Ovary (tissue), 7 donors: ENCODE measurements at regions not wholly inside any gene's neighbourhood (a gene's known extent, or its start where the extent isn't known, plus 50 kb on each side); places are given as distances from the start of the nearest gene placed in this dataset. TPM values are rescaled to one million over a fixed set of nuclear protein-coding genes. Genes with fewer than 3 reads are reported as not detected.

Experiments
- DNase-seq, 5 donors: peaks; one replicate each; pipeline ENCODE4 v3.0.0-alpha.2; 2019 to 2020
- H3K27ac ChIP-seq, 2 donors: fragments of 200-600 bp; one replicate each; pipeline versions ENCODE4 v1.5.1 to v1.8.0; 2019 to 2022
- H3K27me3 ChIP-seq: fragments of 200-600 bp; one replicate; pipeline ENCODE4 v1.8.0; 2022
- H3K36me3 ChIP-seq: fragments of 200-600 bp; sonication (generic); one replicate; pipeline ENCODE4 v1.5.1; 2019
- H3K4me1 ChIP-seq: one replicate; pipeline ENCODE4 v1.8.1; 2013; ENCODE audit warnings: mild to moderate bottlenecking, moderate library complexity; ENCODE audit not compliant: insufficient read depth
- H3K4me3 ChIP-seq: fragments of 200-600 bp; sonication (generic); one replicate; pipeline ENCODE4 v1.5.1; 2017
- H3K9me3 ChIP-seq, 2 donors: fragments of 200-600 bp in 1 of 2; sonication (generic) in 1 of 2; one replicate each; pipeline versions ENCODE4 v1.5.1 to v1.8.1; 2013 to 2019; ENCODE audit warnings: mild to moderate bottlenecking in 1 of 2, moderate library complexity in 1 of 2
- EP300 ChIP-seq: sonication (generic); formaldehyde crosslinking; IDR thresholded peaks from one replicate; pipeline ENCODE4 v1.6.1; 2017; ENCODE audit warnings: antibody characterized with exemption
- POLR2A ChIP-seq: fragments of 450-650 bp; IDR thresholded peaks from one replicate; pipeline ENCODE4 v1.6.1; 2017; ENCODE audit warnings: antibody characterized with exemption, mild to moderate bottlenecking, moderate library complexity
- WGBS, 3 donors: extraction: QIAGEN DNeasy Blood & Tissue Kit in 1 of 3; methylation state at CpG; one replicate each; pipeline versions ENCODE4 v1.1.5 to v1.1.7; 2013 to 2017; 5-methylcytosine and 5-hydroxymethylcytosine counted together
- intact Hi-C, 4 donors: fragments of 100-400 bp; cut with DNase I; formaldehyde crosslinking; loops; one replicate each; pipeline versions ENCODE4 v1.11.0 to v1.15.1; 2022 to 2023
- small RNA-seq: library from RNA; depleted of rRNA; stranded (forward); fragments of <200 nt; gene quantifications from one replicate; pipeline ENCODE3, GENCODE V24; 2016
- TF ChIP-seq, protein P1 (sequence below), 3 donors: fragments of 450-650 bp in 2 of 3; fragments of 200-600 bp in 1 of 3; IDR thresholded peaks; one replicate each; pipeline versions ENCODE4 v1.5.1 to v1.8.0; 2016 to 2022; ENCODE audit warnings: antibody characterized with exemption in 3 of 3, mild to moderate bottlenecking in 1 of 3
- donor health status: DM: no; HTN: no; CAD: no; lungs with moderate emphysema.
- donor health status: DM: no; HTN: no; CAD: no.
- donor health status: Bipolar disorder and iron deficiency.
- donor health status: DM: no; HTN: no; CAD: no.
- donor health status: DM: yes; HTN: yes; CAD: no.

DNA sequence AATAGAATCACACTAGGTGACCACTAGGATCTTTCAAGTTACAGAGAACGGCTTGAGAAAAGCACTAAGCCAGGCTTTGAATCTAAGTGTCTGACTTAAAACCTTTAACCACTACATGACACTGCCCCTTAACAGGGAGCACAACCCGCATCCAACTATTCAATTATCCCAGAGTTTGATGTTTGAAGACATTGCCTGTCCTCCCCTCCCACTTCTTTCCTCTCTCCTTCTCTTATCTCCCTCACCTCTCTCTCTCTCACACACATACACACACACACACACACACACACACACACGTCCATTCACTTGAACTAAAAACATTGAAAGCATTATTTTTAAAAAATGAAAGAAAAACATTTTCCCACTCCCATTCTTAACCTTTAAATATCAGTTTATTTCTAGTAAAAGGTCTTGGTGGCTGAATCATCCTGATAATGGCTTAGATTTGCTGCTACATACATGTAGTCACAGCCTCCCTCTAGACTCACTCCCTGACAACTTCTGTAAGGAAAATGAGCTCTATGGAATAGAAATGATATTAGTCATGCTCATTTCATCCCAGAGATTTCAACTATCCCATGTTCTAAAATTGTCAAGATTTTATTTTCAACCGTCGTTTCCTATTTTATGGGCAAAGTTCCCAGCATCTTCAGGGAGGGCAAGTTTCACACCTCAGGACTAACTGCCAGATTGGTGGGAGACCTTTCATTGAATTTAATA is 53.5 kb upstream of the RAP1B start:
- H3K36me3 ChIP-seq, result no peaks in the 10 kb centered on the region
- intact Hi-C loops, result no loop called here
- no peaks in the 10 kb centered on the region for H3K27me3 ChIP-seq
- no peaks in the 10 kb centered on the region for H3K4me1 ChIP-seq
- no peak overlapping the region for H3K27ac ChIP-seq
- H3K4me3 ChIP-seq, result no peak overlapping the region
- WGBS, 3 donors, result 11 to 13% (median 13%) methylated on average over 5 of the region's 5 CpGs
- no peak for DNase-seq
- no peaks in the 10 kb centered on the region for H3K9me3 ChIP-seq
- TF ChIP-seq EP300 (no peak), POLR2A (no peak)
- TF ChIP-seq, protein P1, sequence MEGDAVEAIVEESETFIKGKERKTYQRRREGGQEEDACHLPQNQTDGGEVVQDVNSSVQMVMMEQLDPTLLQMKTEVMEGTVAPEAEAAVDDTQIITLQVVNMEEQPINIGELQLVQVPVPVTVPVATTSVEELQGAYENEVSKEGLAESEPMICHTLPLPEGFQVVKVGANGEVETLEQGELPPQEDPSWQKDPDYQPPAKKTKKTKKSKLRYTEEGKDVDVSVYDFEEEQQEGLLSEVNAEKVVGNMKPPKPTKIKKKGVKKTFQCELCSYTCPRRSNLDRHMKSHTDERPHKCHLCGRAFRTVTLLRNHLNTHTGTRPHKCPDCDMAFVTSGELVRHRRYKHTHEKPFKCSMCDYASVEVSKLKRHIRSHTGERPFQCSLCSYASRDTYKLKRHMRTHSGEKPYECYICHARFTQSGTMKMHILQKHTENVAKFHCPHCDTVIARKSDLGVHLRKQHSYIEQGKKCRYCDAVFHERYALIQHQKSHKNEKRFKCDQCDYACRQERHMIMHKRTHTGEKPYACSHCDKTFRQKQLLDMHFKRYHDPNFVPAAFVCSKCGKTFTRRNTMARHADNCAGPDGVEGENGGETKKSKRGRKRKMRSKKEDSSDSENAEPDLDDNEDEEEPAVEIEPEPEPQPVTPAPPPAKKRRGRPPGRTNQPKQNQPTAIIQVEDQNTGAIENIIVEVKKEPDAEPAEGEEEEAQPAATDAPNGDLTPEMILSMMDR (IDR thresholded peaks at IDR 0.05), result no peak

DNA sequence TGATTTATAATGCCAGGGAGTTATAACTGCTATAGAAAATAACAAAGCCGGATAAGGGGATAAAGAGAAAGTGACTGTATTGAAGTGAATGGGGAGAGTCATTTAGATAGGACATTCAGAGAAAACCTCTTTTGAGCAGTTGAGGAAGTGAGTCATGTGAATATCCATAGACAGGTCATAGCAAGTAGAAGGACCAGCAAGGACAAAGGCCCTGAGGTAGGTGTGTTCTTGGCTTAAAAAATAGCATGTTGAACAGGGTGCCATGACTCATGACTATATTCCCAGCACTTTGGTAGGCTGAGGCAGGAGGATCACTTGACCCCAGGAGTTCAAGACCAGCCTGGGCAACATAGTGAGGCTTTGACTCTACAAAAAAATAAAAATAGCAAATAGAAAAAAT is 51.5 kb upstream of the RAP1B start:
- intact Hi-C loops, result no loop called here
- H3K4me3 ChIP-seq, result no peak overlapping the region
- 80 to 96% (median 93%) methylated on average over 1 of the region's 1 CpG for WGBS, 3 donors

DNA sequence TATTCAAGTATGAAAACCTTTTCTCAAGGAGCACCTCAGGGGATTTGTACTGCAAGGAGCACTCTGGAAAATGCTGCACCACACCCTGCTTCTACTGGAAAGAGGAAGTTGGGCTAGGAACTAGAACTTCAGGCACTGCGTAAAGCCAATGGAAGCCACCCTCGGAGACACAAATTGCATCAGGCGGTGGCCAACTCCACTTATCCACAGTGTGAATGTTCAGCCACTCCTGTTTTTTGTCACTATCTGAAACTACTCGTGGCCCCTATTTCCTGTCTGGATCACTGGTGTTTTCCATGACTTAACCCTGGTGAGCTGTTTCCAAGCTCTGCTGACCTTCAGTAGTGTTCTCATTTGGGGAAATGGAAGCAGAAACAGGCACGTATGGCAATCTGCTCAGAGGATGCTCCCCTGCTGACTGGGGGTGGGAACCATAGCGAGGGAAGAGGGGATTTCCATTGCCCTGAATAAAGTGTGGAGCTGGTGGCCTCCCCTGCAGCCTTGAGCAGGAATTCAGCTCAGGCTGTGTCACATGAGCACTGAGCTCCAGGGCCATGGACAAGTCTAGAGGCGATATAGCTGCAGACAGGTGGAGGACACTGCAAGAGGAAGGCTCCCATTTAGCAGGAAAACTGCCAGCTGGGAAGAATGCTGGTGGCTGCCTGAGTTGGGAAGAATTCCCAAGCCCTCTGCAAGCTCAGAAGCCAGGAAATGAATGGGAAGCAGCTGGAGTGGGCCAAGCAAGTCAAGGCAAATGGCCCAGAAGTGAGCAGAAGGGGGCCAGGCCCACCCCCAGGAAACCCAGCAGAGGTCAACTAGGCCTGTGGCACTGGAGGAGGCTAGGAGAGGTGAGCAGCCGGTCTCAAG is 50.5 kb upstream of the RAP1B start:
- no peaks in the 10 kb centered on the region for H3K4me1 ChIP-seq
- intact Hi-C loops, result no loop called here
- no peak for DNase-seq
- H3K27ac ChIP-seq, result no peak overlapping the region
- 36 to 42% (median 41%) methylated on average over 8 of the region's 8 CpGs for WGBS, 3 donors
- H3K36me3 ChIP-seq, result no peaks in the 10 kb centered on the region
- no peak overlapping the region for H3K4me3 ChIP-seq
- TF ChIP-seq POLR2A (no peak), EP300 (no peak)
- TF ChIP-seq, protein P1 (IDR thresholded peaks at IDR 0.05), result no peak
- H3K9me3 ChIP-seq, result no peaks in the 10 kb centered on the region
- no peaks in the 10 kb centered on the region for H3K27me3 ChIP-seq

More for the DNA sequence above, 51.5 kb upstream of the RAP1B start:
- TF ChIP-seq, protein P1 (IDR thresholded peaks at IDR 0.05), result no peak
- TF ChIP-seq EP300 (no peak), POLR2A (no peak)
- no peaks in the 10 kb centered on the region for H3K9me3 ChIP-seq
- DNase-seq, result no peak
- no peaks in the 10 kb centered on the region for H3K27me3 ChIP-seq
- H3K27ac ChIP-seq, result no peak overlapping the region
- no peaks in the 10 kb centered on the region for H3K4me1 ChIP-seq
- H3K36me3 ChIP-seq, result no peaks in the 10 kb centered on the region

DNA sequence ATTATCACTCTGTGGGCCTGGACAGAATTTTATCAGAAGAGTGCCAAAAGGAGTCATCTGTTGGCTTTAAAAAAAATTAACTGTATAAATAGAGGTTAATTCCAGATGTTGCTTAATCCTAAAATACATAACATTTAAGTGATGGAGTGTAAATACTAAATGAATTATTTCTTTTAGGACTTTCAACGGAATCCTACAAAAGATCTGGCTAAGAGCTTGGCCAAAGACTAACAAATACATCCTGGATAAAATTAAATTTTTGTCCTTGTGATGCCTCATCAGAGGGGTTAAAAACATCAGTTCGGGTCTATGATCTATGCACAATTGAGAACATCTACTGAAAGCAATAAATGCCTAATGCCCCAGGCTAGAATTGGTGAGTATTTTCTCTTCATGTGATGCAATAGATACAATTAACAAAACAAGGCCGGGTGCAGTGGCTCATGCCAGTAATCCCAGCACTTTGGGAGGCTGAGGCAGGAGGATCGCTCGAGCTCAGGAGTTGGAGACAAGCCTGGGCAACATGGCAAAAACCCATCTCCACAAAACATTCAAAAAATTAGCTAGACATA is 49.8 kb upstream of the RAP1B start:
- Histone ChIP-seq H3K4me1 (no peaks in the 10 kb centered on the region), H3K4me3 (no peak overlapping the region), H3K27me3 (no peaks in the 10 kb centered on the region), H3K36me3 (no peaks in the 10 kb centered on the region), H3K27ac (no peak overlapping the region), H3K9me3 (no peaks in the 10 kb centered on the region)
- no peak for DNase-seq
- intact Hi-C loops, result no loop called here
- WGBS, 3 donors, result 31 to 54% (median 51%) methylated on average over 5 of the region's 5 CpGs
- TF ChIP-seq EP300 (no peak), POLR2A (no peak)
- TF ChIP-seq, protein P1 (IDR thresholded peaks at IDR 0.05), result no peak

Small RNA genes in the stretch of these regions (small RNA-seq; reads per million reads assigned to genes)
- not detected for gene AC008033.2
